LoVo (cell line): ENCODE measurements at regions not wholly inside any gene's neighbourhood (a gene's known extent, or its start where the extent isn't known, plus 50 kb on each side); places are given as distances from the start of the nearest gene placed in this dataset.
"Not testable (repeated sequence)": the region's sequence is repeated elsewhere in the genome, so short reads cannot be mapped to it uniquely, and the experiment has no call there.

ENCODE experiments used
- DNase-seq: peaks from one replicate; pipeline ENCODE4 v3.0.0-alpha.2; 2016; ENCODE audit warnings: low spot score

GRCh38 chr1:190975827-190976226, 498.2 kb upstream of the BRINP3 start:
- no peak for DNase-seq

DNA sequence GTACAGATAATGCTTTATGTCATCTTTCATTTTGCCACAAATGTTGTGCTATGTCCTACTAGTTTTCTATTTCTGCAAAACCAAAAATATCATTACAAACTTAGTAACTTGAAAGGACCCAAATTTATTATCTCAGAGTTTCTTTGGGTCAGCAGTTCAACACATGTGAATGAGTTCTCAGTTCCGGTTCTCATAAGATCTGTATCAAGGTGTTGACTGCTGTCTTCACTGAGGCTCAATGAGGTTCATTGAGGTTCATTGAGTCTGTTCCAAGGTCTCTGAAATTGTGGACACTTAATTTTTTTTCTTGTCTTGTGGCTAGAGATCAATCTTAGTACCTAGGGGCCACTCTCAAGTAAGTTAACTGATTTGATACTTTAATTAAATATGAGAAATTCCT, 525.1 kb upstream of the BRINP3 start:
- DNase-seq: no peak

DNA sequence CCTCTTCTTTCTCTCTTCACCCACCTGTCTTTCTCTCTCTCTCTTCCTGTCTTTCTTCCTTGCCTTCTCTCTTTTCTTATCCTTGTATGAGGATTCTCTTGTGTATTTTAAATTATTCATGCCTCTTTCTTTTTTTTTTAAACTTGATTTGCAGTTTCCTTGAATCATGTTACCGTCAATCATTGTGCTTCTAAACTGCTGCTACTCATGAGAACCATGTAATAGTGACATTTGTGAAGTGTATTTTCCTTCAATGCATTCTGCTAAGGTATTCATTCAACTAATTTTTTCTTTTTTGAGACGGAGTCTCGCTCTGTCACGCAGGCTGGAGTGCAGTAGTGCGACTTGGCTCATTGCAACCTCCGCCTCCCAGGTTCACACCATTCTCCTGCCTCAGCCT, 539.1 kb upstream of the BRINP3 start:
- DNase-seq: no peak

DNA sequence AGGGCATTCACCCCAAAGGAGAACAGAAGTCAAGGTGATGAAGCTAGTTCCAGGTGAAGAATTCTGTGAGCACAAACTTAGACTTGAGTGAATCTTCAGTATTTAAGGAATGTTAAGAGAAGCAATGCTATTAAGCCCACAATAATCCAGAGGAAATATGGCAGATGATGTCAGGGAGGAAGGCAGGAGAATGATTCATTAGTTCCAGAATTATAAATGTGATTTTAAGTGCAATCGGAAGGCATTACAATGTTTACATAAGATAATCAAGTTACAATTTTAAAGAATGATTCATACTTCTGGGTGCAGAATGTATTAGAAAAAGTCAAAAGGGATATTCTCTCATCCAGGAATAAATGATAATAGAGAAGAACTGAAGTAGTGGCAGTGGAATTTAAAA, 545.2 kb upstream of the BRINP3 start:
- DNase-seq: no peak

DNA sequence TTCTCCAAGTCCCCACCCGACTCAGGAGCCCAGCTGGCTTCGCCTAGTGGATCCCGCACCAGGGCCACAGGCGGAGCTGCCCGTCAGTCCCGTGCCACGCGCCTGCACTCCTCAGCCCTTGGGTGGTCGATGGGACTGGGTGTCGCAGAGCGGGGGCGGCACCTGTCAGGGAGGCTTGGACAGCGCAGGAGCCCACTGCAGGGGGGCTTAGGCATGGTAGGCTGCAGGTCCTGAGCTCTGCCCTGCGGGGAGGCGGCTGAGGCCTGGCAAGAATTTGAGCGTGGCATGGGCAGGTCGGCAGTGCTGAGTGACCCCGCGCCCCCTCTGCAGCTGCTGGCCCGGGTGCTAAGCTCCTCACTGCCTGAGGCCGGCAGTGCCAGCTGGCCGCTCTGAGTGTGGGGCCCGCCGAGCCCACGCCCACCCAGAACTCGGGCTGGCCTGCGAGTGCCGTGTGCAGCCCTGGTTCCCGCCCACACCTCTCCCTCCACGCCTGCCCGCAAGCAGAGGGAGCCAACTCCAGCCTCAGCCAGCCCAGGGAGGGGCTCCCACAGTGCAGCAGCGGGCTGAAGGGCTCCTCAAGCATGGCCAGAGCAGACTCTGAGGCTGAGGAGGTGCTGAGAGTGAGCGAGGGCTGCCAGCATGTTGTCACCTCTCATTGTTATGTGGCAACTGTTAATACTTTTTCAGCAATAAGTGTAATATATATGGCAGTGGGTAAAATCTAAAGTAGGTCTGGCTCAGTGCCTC, 548.4 kb upstream of the BRINP3 start:
- DNase-seq: no peak

DNA sequence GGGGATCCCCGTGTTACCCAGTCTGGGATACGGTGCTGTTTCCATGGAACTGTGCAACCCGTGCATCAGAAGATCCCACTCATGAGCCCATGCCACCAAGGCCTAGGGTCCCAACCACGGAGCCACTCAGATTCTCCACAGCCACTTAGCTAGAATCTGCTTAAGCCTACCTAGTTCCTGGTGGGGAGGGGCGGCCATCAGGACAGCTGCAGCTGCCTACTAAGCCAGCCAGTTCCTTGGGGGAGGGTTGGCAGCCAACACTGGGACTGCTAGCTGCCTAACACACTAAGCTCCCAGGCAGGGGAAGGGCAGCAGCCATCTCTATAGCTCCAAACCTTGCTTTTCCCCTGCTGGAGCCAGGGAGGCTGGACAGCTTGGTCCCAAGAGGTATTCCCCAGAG, 549.2 kb upstream of the BRINP3 start:
- DNase-seq: no peak

DNA sequence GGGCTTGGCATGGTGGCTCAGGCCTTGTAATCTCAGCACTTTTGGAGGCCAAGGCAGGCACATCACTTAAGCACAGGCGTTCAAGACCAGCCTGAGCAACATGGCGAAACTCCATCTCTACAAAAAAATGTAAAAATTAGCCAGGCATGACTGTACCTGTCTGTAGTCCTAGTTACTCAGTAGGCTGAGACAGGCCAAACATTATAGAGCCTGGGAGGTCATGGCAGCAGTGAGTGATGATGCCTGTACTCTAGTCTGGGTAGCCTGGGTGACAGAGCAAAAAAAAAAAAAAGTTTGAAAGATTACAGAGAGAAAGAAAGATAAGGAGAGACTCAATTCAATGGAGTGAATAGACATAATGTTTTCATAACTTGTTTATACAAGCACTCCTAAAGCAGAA, 556.5 kb upstream of the BRINP3 start:
- DNase-seq: no peak

- no peak for DNase-seq
Observed at GRCh38 chr1:191043066-191043465, 565.4 kb upstream of the BRINP3 start.

DNA sequence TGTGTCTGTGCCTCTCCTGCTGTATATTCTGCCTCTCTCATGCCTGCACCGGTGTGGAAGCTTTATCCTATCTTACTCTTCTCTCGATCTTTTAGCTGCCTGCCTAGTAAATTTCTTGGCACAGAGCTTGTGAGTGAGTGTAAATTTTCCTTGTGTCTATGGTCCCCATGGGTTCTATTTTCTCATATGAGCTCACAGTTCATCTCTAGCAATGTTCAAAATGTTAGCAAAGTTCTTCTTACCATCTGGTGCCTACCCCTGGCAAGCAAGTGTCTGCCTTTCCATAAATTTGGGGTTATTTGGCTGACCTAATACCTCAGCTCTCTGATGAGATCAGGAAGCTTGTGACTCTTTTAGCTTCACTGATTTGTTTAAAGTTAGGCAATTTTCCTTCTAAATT, 572.1 kb upstream of the BRINP3 start:
- no peak for DNase-seq

- no peak for DNase-seq
Observed at GRCh38 chr1:191052888-191053287, 575.2 kb upstream of the BRINP3 start.

DNA sequence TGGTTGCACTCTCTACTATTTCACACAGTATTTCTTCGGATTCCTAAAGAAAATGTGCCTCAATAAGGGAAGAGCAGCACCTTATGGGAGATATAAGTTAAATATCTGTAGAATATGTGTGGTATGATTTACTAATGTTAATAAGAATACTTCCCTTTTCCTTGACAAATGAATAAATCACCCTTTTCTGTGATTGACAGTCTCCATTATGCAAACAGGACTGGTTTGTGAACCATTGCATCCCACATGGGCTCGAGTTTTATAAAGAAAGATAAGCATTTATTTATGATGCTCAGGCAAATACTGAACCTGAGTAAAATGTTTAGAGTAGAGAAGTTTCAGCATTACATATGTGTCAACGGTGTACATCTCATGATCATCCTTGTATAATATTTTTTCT, 587.7 kb upstream of the BRINP3 start:
- DNase-seq: no peak

DNA sequence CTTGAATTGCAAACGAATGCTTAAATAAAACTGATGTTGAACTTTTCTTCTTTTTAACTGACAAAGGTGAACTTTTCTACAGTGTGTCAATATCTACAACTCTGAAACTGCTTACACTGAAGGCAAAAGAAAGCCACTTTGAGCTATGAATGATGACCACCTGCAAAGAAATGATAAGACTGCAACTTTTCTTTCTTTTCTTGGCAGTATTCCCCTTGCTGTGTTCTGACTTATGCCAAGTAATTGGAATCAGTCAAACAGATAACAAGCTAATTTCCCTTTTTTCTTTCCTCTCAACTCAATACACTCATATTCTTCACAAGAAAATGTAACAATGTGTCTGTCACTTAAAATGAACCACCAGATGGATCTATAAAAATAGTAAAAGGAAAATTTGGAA, 588.1 kb upstream of the BRINP3 start:
- no peak for DNase-seq

DNA sequence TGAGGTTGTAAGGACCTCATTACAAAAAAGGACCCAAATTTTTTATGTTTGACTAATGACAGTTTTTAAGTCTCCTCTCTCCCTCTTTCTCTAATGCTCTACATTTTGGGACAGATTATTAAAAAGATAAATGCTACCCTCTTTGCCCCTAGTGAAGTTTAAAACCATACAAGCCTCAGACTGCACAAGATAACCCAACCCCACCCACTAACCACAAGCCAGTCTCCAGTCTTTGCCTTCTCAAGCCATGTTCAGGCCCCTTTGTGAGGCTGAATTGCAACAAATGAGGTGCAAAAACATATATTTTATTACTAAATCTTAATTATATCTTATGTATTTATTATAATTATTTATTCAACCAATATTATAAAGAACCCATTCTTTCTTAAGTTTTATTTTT, 597.2 kb upstream of the BRINP3 start:
- DNase-seq: no peak

DNA sequence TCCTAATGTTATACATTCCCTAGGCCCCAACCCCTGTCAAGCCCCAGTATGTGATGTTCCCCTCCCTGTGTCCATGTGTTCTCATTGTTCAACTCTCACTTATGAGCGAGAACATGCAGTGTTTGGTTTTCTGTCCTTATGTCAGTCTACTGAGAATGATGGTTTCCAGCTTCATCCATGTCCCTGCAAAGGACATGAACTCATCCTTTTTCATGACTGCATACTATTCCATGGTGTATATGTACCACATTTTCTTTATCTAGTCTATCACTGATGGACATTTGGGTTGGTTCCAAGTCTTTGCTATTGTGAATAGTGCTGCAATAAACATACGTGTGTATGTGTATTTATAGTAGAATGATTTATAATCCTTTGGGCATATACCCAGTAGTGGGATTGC, 605.4 kb upstream of the BRINP3 start:
- not testable (repeated sequence) for DNase-seq

DNA sequence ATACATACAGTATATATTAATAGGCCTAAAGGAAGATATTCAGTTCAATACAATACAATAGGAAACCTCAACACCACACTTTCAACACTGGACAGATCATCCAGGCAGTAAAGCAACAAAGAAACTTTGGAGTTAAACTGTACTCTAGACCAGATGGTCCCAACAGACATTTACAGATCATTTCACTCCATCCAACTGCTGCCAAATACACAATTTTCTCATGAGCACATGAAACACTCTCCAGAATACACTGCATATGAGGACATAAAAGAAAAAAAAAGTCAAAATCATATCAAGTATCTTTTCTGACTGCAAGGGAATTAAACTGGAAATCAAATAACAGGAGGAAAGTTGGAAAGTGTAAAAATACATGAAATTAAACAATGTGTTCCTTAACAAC, 607.5 kb upstream of the BRINP3 start:
- no peak for DNase-seq

GRCh38 chr1:191086910-191087309, 609.2 kb upstream of the BRINP3 start:
- no peak for DNase-seq

DNA sequence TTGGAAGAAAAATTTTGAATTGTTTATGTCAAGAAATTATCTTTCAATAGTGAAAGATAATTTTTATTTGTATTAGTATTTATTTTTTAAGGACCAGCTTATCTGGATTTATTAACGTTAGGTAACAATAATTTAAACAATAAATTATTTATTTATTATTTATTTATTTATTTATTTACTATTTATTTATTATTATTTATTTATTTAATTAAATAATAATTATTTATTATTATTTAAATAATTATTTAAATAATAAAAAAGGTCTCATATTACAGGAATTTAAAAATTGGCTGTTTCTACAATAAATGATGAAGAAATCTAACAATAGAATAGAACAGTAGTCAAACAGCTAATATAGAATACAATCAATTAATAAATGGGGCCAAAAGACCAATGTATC, 618.7 kb upstream of the BRINP3 start:
- no peak for DNase-seq

- no peak for DNase-seq
Observed at GRCh38 chr1:191099696-191100095, 622.0 kb upstream of the BRINP3 start.

DNA sequence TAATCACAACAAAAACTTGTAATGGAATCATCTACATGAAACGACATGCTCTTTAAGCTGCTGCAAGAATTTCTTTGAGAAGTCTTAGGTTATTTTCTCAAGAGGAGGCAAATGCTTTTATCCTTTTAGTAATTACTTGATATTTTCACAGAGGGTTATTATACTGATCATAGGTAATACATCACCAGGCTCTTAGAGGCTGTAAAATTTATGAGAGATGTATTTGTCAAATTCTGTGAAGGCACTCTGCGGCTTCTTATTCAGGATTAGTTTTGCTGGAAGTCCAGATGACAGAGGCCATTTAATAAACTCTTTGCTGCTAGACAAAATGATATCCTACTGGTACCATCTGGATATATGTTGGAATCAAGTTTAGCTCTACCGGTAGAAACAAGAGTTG, 624.3 kb upstream of the BRINP3 start:
- no peak for DNase-seq

GRCh38 chr1:191125950-191126349, 648.3 kb upstream of the BRINP3 start:
- DNase-seq: no peak

DNA sequence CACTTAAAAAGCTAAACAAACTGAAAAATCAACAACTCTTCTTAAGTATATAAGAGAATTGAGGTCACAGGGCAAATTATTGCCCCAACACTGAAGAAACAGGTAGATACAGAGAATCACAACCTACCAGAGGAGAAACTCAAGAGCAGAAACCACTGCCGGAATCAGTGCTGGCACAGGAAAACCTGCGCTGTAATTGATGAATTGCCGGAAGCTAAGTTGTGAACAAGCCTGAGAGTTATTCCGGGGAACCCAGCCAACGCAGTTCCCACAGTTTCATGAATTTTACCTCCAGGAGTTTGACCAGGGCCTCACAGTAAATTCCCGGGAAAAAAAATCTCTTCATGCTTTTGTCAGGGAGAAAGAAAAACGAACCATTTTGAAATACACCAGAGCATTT, 657.1 kb upstream of the BRINP3 start:
- no peak for DNase-seq

DNA sequence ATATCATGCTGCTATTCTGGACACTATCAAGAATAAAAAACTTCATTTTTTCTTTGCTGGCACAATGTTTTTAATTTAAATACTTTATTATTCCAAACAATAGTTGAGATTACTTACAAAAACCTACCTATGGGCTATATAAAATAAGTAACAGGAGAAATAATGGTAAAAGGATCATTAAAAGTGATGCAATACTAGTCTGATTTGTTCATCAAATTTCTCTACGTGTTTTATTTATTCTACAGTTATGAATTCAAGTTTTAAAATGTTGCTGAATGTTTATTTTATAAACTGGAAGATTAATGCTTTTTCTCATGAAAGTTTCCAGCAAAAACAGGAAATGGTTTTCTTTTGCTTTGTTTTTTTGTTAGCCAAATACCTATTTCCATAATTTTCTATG, 662.4 kb upstream of the BRINP3 start:
- DNase-seq: no peak

- DNase-seq: no peak
Observed at GRCh38 chr1:191142748-191143147, 665.1 kb upstream of the BRINP3 start.

DNA sequence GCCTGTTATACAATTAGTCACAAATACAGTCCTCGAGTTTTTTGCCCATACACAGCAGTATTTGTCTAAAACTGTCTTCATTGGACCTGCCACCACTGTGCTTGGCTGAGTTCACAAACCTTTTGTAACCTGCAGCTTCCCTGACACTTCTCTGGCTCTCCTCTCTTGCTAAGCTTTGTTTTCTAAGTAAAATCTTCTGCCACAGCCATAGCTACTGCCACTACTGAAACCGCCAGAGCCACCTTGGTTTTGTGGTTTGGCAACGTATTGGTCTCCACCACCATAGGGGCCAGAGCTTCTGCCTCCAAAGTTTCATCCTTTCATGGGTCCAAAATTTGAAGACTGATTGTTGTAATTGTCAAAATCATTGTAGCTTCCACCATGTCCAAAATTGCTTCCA, 668.2 kb upstream of the BRINP3 start:
- no peak for DNase-seq
